ENCODE measurements at regions not wholly inside any gene's neighbourhood (a gene's known extent, or its start where the extent isn't known, plus 50 kb on each side); places are given as distances from the start of the nearest gene placed in this dataset.

- no peak for TF ChIP-seq ZNF114 (CRISPR knock-in tag; IDR thresholded peaks at IDR 0.05)
Observed at GRCh38 chr9:87236546-87236945, 261.1 kb upstream of the DAPK1 start (continued).

GRCh38 chr9:87237336-87237735 is 260.3 kb upstream of the DAPK1 start:
- no peak for TF ChIP-seq NANOG (IDR thresholded peaks at IDR 0.05; ENCODE audit: borderline replicate concordance)
- TF ChIP-seq STAT1 (IDR thresholded peaks at IDR 0.05; ENCODE audit: unreplicated experiment): no peak
- TF ChIP-seq CREB1 (CRISPR knock-in tag; IDR thresholded peaks at IDR 0.05; ENCODE audit: low read depth): no peak
- no peak for TF ChIP-seq ZNF114 (CRISPR knock-in tag; IDR thresholded peaks at IDR 0.05)
- no peak for TF ChIP-seq ETS1 (IDR thresholded peaks at IDR 0.05)
- no peak for TF ChIP-seq REST (IDR thresholded peaks at IDR 0.05; ENCODE audit: unreplicated experiment)
- TF ChIP-seq CTCF (conservative IDR thresholded peaks at IDR 0.05; ENCODE audit: low read depth in 2 of 2): no peak
- TF ChIP-seq ZNF462 (CRISPR knock-in tag; IDR thresholded peaks at IDR 0.05): no peak
- no peak overlapping the region for H3K4me3 Mint-ChIP-seq
- no peaks in the 10 kb centered on the region for H3K9me3 Mint-ChIP-seq
- no peaks in the 10 kb centered on the region; the same call in 1 of the 2 replicates for H3K4me1 ChIP-seq (ENCODE audit: insufficient read depth)
- H3K4me1 Mint-ChIP-seq: no peaks in the 10 kb centered on the region
- H3K4me2 ChIP-seq: no peak overlapping the region
- no peaks in the 10 kb centered on the region for H3K79me2 ChIP-seq (replicated peaks; ENCODE audit: insufficient read depth)
- no peak overlapping the region for H3K4me3 ChIP-seq
- no peak for DNase-seq (ENCODE audit: low spot score)
- H3F3A ChIP-seq (replicated peaks; ENCODE audit: low read depth): no peaks in the 10 kb centered on the region
- H3K9me2 ChIP-seq (ENCODE audit: insufficient read depth): no peaks in the 10 kb centered on the region
- no peak overlapping the region for H3K27ac Mint-ChIP-seq
- ATAC-seq: no peak
- H3K36me3 Mint-ChIP-seq (ENCODE audit: low read depth): no peaks in the 10 kb centered on the region
- H4K20me1 ChIP-seq (replicated peaks; ENCODE audit: insufficient read depth): no peaks in the 10 kb centered on the region
- no peak overlapping the region for H2AFZ ChIP-seq
- H3K27me3 ChIP-seq (ENCODE audit: insufficient read depth): no peaks in the 10 kb centered on the region
- H3K36me3 ChIP-seq (ENCODE audit: insufficient read depth): no peaks in the 10 kb centered on the region
- no peak overlapping the region for H3K27ac ChIP-seq (ENCODE audit: low read depth)
- peaks cover 4% of the 10 kb centered on the region for H3K27me3 Mint-ChIP-seq (ENCODE audit: insufficient read depth, low read depth, poor library complexity)
